GM18858 (cell line): ENCODE measurements at regions not wholly inside any gene's neighbourhood (a gene's known extent, or its start where the extent isn't known, plus 50 kb on each side); places are given as distances from the start of the nearest gene placed in this dataset.

Source experiments
- ATAC-seq: cut with Tn5 transposase; IDR thresholded peaks from one replicate; pipeline ENCODE4 v1.9.1; 2021; ENCODE audit not compliant: unreplicated experiment

- ATAC-seq, result no peak
These were observed 227.7 kb upstream of the TSHZ2 start for GRCh38 chr20:52744441-52744840.

- ATAC-seq, result no peak
These were observed 234.1 kb upstream of the TSHZ2 start for GRCh38 chr20:52738081-52738480.

- ATAC-seq, result no peak
These were observed 235.7 kb upstream of the TSHZ2 start for GRCh38 chr20:52736507-52736906.

DNA sequence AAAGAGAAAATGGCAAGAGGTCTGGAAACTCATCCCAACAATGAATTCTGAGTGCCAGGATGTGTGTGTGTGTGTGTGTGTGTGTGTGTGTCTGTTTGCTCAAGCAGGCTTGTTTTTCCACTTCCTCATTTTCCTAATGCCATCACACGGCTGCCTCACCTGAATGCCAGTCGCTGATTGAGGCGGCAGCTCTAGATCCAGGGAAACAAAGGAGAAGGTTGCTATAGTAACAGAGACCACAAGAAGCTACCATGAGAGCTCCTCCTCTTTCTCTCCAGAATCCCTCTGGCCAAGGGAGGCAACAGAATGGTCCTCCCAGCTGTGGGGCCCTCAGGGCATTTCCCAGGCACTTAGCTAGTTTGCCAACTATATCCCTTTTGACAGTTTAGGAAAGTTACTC is 241.1 kb upstream of the TSHZ2 start:
- no peak for ATAC-seq

DNA sequence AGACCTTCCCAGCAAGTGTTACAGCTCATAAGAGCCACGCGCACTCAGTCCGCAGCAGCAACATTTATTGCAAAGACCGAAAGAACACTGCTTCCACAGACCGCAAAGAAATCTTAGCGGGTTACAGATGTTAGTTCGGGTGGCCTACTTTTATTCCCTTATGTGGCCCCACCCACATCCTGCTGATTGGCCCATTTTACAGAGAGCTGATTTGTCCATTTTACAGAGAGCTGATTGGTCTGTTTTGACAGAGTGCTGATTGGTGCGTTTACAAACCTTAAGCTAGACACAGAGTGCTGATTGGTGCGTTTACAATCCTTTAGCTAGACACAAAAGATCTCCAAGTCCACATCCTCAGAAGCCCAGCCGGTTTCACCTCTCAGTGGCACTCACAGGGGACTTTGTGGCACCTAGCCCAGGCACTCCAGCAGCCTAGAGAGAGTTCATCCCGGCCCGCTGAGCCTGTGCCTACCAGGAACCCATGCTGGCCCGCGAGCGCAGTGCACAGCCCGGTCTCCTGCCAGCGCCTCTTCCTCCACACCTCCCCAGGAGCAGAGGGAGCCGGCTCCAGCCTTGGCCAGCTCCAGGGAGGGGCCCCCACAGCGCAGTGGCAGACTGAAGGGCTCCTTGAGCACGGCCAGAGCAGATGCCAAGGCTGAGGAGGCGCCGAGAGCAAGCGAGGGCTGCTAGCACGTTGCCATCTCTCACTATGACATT is 244.3 kb upstream of the TSHZ2 start:
- no peak for ATAC-seq

- no peak for ATAC-seq
These were observed 247.6 kb upstream of the TSHZ2 start for GRCh38 chr20:52724541-52724940.

- no peak for ATAC-seq
These were observed 249.1 kb upstream of the TSHZ2 start for GRCh38 chr20:52722926-52723688.

GRCh38 chr20:52708137-52708536 is 264.0 kb upstream of the TSHZ2 start:
- no peak for ATAC-seq

- no peak for ATAC-seq
These were observed 267.6 kb upstream of the TSHZ2 start for GRCh38 chr20:52704553-52704952.

- ATAC-seq, result no peak
These were observed 283.8 kb upstream of the TSHZ2 start for GRCh38 chr20:52688345-52688744.

- ATAC-seq, result no peak
These were observed 287.3 kb upstream of the TSHZ2 start for GRCh38 chr20:52684905-52685304.

DNA sequence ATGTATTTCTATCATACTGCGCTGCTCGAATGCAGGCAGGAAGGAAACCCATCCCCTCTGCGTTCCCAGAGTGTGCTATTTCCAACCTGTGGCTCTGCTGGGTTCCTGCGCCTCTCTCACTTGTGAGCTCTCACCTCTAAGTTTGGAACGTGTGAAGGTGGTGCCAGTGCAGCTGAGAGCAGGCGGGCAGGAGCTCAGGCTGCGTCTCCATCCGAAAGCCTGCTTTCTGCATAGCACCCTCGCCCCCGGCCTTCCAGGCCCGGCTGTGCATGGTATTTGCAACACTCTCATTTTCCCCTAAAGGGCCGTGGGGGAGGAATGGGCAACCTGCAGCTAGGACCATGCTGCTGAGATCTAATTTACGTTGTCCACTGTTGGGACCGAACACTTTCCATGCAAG is 288.0 kb upstream of the TSHZ2 start:
- no peak for ATAC-seq

DNA sequence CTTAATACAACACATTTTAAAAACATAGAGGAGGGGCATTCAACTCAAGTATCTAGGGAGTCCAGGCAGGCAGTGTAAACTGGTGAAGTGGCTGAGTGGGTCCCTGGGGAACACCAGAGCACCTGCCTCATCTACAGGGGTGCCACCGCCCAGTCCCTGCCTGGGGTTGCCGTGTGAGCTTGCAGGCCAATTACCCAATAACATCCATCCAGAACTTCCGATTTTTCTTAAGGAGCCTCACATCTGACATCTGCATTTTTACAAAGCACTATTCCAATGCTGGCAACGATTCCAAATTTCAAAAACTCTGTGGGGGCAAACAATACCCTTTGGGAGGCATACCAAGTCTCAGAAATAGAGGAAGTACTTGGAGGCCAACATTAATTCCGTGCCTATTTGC is 288.4 kb upstream of the TSHZ2 start:
- ATAC-seq, result no peak

- ATAC-seq, result no peak
These were observed 289.9 kb upstream of the TSHZ2 start for GRCh38 chr20:52682237-52682636.

DNA sequence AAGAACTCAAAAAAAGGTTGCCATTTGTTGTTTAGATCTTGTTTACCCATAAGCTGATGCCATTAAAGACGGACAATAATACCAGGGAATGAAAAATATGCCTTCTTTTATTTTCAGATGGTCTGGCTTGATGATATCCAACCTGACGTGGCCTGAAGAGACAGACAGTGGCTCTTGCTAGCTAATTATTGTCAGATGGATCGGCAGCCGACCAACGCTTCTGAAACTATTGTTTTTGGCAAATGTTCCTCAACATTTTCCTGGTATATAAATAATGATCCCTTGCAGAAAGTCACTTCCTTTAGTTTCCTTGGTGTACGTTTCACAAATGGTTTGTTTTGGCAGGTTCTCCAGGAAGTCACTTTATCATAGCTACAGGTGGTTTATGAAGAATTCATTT is 290.9 kb upstream of the TSHZ2 start:
- no peak for ATAC-seq

DNA sequence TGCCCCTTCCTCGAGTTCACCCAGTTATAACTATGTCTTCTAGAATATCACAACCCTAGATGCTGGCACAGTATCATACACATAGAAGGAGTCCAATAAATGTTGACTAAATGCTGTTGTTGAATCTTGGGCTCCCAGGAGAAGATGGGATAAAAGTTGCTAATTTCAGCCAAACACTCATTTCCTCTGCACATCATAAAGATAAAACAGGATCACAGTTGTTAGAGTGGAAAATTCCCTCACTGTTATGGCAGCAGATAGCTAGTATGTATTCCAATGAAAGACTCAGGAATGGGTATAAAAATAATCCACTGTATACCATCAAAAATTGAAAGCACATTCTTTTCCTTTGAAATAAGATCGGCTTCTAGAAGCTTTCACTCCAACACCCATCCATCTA is 294.9 kb upstream of the TSHZ2 start:
- no peak for ATAC-seq

- no peak for ATAC-seq
These were observed 295.7 kb upstream of the TSHZ2 start for GRCh38 chr20:52676283-52676995.

DNA sequence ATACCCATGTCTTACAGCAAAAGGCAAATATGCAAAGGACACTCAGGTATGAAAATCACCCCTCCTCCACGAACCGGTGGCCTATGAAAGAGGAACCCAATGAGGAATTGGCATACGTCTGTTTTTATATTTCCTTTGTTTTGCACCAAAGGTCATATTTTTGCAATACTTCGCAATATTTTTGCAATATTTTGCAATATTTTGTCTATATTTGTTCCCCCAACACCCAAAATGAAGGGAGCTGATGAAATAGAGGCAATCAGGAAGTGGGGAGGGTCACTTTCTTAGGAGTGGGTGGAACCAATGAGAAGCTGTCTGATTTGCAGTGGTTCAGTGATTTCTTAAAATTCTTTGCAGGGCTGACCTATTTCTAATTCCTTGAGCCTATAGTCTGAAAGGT is 296.8 kb upstream of the TSHZ2 start:
- no peak for ATAC-seq

DNA sequence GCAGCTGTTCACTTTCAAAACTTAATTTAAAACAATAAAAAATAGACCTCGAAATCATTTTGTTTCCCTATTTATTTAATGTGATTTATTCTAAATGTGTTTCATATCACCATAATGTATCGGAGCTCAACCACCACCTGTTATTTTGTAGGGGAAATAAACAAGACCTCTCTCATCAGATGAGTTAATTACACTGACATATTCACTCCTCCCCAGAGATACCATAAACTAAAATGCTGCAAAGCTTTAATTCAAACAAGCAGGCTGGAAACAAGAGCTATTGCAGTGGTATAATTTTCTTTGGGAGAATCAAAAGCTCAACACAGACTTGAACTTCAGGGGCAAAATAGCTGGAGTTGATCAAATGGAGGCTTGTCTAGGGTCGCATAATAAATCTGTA is 303.5 kb upstream of the TSHZ2 start:
- ATAC-seq, result no peak

DNA sequence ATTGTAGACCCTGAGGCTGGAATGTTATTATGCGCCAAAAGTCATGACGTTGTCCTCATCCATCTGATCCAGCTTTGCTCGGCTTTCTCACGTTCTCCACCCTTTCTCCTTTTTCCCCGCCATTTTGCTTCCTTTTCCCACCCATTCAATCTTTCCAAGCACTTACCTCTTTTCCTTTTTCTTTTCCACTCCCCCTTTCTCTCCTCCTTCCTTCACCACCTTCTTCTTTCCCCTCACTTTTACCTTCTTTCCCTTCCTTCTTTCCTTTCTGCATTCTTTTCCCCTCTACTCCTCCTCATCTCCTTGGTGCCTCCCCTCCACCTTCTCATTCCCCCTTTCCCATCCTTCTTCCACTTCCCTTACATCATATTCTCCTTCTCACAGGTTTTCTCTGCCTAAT is 304.8 kb upstream of the TSHZ2 start:
- ATAC-seq, result no peak

DNA sequence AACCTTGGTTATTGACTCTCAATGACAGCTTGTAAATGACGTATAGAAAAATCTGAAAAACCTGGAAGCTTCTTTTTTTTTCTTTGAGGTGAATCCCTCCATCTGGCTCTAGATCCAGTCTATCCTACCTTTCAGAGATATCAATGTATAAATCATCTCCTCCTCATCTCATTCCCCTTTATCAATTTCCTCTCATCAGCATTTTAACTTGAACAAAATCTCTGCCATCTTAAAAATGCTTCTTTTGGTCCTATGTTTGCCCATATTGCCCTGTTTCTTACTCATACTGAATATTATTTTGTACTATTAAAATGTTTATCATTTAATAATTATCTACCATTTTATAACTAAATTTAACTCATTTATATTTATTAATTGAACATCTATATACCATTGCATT is 306.7 kb upstream of the TSHZ2 start:
- no peak for ATAC-seq

DNA sequence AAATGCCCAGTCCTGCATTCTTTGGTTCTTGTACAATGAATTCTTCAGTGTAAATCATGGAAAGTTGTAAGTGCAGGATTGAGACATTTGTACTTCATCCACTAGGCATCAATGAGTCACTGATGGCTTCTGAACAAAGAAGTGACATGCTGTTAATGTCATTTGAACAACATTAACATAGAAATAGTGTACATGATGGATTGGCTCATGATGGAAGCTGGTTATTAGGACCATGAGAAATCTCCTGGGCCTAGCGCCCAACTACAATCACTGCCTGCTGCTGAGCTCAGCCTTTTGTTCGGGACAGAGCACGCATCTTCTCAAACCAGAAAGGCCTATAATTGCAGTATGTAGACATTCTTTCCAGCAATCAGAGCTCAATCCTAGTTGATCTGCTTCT is 316.8 kb upstream of the TSHZ2 start:
- no peak for ATAC-seq
